ENCODE measurements at regions not wholly inside any gene's neighbourhood (a gene's known extent, or its start where the extent isn't known, plus 50 kb on each side); places are given as distances from the start of the nearest gene placed in this dataset.

DNA sequence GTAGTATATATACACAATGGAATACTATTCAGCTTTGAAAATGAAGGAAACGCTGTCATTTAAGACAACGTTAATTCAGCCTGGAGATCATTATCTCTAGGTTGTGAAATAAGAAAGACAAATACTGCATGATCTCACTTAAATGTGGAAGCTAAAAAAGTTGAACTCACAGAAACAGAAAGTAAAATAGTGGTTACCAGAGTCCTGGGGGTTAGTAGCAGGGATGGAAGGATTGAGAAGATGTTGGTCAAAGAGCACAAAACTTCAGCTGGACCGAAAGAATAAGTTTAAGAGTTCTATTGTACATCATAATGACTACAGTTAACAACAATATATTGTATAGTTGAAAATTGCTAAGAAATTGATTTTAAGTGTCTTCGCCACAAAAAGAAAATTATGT lies 670.3 kb downstream of the NR4A2 start:
- TF ChIP-seq, protein P1, sequence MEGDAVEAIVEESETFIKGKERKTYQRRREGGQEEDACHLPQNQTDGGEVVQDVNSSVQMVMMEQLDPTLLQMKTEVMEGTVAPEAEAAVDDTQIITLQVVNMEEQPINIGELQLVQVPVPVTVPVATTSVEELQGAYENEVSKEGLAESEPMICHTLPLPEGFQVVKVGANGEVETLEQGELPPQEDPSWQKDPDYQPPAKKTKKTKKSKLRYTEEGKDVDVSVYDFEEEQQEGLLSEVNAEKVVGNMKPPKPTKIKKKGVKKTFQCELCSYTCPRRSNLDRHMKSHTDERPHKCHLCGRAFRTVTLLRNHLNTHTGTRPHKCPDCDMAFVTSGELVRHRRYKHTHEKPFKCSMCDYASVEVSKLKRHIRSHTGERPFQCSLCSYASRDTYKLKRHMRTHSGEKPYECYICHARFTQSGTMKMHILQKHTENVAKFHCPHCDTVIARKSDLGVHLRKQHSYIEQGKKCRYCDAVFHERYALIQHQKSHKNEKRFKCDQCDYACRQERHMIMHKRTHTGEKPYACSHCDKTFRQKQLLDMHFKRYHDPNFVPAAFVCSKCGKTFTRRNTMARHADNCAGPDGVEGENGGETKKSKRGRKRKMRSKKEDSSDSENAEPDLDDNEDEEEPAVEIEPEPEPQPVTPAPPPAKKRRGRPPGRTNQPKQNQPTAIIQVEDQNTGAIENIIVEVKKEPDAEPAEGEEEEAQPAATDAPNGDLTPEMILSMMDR (IDR thresholded peaks at IDR 0.05) = no peak
- Mint-ChIP-seq H3K36me3 (ENCODE audit: low read depth) (no peaks in the 10 kb centered on the region), H3K27me3 (ENCODE audit: low read depth) (no peaks in the 10 kb centered on the region), H3K27ac (ENCODE audit: unreplicated experiment) (no peak overlapping the region), H3K9me3 (ENCODE audit: low read depth) (no peaks in the 10 kb centered on the region), H3K4me1 (ENCODE audit: low read depth) (no peaks in the 10 kb centered on the region), H3K4me3 (ENCODE audit: unreplicated experiment) (no peak overlapping the region)
- DNase-seq (ENCODE audit: low spot score) = no peak

DNA sequence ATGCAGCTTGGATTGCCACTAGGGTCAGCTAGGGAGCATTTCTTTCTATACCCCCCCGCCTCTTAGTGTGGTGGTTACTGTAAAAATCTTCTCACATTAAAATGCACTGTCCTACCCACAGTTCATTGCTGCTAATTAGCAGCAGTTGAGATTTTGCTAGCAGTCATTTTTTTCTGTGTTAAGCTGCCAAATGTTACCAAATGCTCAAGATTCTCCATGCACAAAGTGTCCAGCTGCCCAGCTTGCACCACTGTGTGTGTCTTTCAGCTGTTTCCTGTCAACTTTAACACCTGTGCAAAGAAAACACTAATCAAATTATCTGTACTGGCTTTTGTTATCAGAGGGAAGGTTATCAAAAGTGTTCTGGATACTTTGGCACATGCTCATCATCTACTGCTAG lies 679.3 kb downstream of the NR4A2 start:
- no peak overlapping the region for H3K27ac Mint-ChIP-seq (ENCODE audit: unreplicated experiment)
- H3K9me3 Mint-ChIP-seq (ENCODE audit: low read depth) = no peaks in the 10 kb centered on the region
- no peaks in the 10 kb centered on the region for H3K4me1 Mint-ChIP-seq (ENCODE audit: low read depth)
- H3K36me3 Mint-ChIP-seq (ENCODE audit: low read depth) = no peaks in the 10 kb centered on the region
- no peak for DNase-seq (ENCODE audit: low spot score)
- H3K4me3 Mint-ChIP-seq (ENCODE audit: unreplicated experiment) = no peak overlapping the region
- no peaks in the 10 kb centered on the region for H3K27me3 Mint-ChIP-seq (ENCODE audit: low read depth)
- TF ChIP-seq, protein P1 (IDR thresholded peaks at IDR 0.05) = no peak

DNA sequence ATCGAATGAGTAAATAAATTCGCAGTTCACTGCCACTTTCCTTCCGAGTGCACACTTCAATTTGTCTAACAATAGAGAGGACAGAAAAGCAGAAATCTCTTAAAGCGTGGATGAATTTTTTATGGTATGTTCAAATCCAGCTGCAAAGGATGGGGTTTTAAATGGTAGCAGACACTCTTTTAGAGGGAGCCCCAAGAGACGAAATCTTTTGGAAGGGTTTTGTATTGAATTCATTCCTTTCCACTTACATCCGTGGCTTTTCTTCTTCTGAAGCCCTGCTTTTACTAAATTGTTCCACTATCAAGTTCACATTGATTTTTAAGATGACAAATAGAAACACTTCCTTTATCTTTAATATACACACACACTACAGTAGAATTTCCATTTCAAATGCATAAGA lies 680.7 kb downstream of the NR4A2 start:
- H3K27ac Mint-ChIP-seq (ENCODE audit: unreplicated experiment) = no peak overlapping the region
- H3K36me3 Mint-ChIP-seq (ENCODE audit: low read depth) = no peaks in the 10 kb centered on the region
- no peak overlapping the region for H3K4me3 Mint-ChIP-seq (ENCODE audit: unreplicated experiment)
- no peaks in the 10 kb centered on the region for H3K4me1 Mint-ChIP-seq (ENCODE audit: low read depth)
- no peaks in the 10 kb centered on the region for H3K27me3 Mint-ChIP-seq (ENCODE audit: low read depth)
- H3K9me3 Mint-ChIP-seq (ENCODE audit: low read depth) = no peaks in the 10 kb centered on the region
- DNase-seq (ENCODE audit: low spot score) = no peak
- TF ChIP-seq, protein P1 (IDR thresholded peaks at IDR 0.05) = no peak

DNA sequence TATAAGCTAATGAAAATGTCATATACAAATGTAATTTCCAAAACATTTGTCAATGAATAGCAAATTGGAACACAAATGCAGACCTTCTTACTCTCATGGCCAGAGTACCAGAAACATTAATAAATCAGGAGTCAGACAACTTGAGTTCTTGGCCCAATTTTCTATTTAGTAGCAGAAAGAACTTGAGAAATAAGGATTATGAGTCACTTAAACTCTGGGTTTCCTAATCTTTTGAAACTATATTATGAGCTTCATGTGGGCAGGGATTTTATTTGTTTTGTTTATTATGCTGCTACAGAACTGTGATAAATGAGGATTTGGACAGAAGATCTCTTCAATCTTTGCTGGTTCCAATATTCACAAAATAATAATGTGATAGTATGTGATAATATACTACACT lies 686.7 kb downstream of the NR4A2 start:
- H3K4me1 Mint-ChIP-seq (ENCODE audit: low read depth) = no peaks in the 10 kb centered on the region
- TF ChIP-seq, protein P1 (IDR thresholded peaks at IDR 0.05) = no peak
- no peak overlapping the region for H3K27ac Mint-ChIP-seq (ENCODE audit: unreplicated experiment)
- no peaks in the 10 kb centered on the region for H3K9me3 Mint-ChIP-seq (ENCODE audit: low read depth)
- no peak overlapping the region for H3K4me3 Mint-ChIP-seq (ENCODE audit: unreplicated experiment)
- no peaks in the 10 kb centered on the region for H3K27me3 Mint-ChIP-seq (ENCODE audit: low read depth)
- no peaks in the 10 kb centered on the region for H3K36me3 Mint-ChIP-seq (ENCODE audit: low read depth)
- no peak for DNase-seq (ENCODE audit: low spot score)

DNA sequence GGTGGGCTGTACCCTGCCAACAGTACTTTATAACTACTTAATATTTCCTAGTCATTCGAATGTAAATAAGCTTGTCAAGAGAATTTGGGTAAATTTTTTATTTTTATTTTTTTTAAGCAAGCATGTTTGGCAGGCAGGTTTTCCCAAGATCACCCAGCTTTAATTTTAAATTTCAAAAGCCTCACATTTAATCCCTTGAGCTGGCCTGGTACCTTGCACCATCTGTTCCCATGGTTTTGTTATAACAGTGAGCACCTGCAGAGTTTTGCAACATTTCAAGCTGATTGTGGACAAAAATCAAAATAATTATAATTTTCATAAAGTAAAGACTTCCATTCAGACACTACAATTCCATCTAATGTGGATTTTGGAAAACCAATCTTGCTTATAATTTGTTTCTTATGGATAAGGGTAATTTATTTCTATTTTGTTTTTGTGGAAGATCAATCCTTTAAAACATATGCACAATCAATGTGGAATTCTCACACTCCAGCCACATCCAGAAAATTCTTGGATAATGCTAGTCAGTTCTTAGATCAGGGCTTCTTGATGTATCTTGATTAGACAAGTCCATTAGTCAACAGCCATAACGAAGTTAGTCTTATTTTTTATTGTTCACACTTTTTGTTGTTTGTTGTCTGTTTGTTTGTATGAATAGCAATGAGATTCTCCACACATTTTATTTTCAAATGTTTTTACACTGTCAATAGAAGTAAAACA lies 689.3 kb downstream of the NR4A2 start:
- Mint-ChIP-seq H3K27ac (ENCODE audit: unreplicated experiment) (no peak overlapping the region), H3K27me3 (ENCODE audit: low read depth) (no peaks in the 10 kb centered on the region), H3K9me3 (ENCODE audit: low read depth) (no peaks in the 10 kb centered on the region), H3K36me3 (ENCODE audit: low read depth) (no peaks in the 10 kb centered on the region), H3K4me1 (ENCODE audit: low read depth) (no peaks in the 10 kb centered on the region), H3K4me3 (ENCODE audit: unreplicated experiment) (no peak overlapping the region)
- no peak for DNase-seq (ENCODE audit: low spot score)
- TF ChIP-seq, protein P1 (IDR thresholded peaks at IDR 0.05) = no peak

Data from chondrocyte (in vitro differentiated cells).